Heart left ventricle (tissue), 13 donors: ENCODE measurements at regions not wholly inside any gene's neighbourhood (a gene's known extent, or its start where the extent isn't known, plus 50 kb on each side); places are given as distances from the start of the nearest gene placed in this dataset.

Experiments used
- CTCF ChIP-seq, 12 donors: fragments of 200-600 bp; sonication (generic) in 4 of 12; IDR thresholded peaks; one replicate each; pipeline versions ENCODE4 v1.5.0 to v1.8.0; 2018 to 2022; ENCODE audit warnings: antibody characterized with exemption in 12 of 12, mild to moderate bottlenecking in 5 of 12
- POLR2A ChIP-seq, 2 donors: fragments of 450-650 bp; IDR thresholded peaks; one replicate each; pipeline ENCODE4 v1.6.1; 2017; ENCODE audit warnings: antibody characterized with exemption in 2 of 2, mild to moderate bottlenecking in 2 of 2, moderate library complexity in 2 of 2
- donor health status: ischemic (EF 13 %, LVEDD 7.1; RV severe dilation, severe dysfunction).
- donor health status: DM: no; HTN: yes; CAD: no.
- donor health status: DM: no; HTN: no; CAD: no.
- donor health status: ischemic (EF 25% LVEDD 6.9; RV normal size, moderate dysfunction).
- donor health status: ischemic (EF 25% LVEDD 5.7; RV mildly dilated, moderate dysfunction).
- donor health status: ischemic (EF 35%, LVEDD 5.7; RV mildly dilated, moderate dysfunction).
- donor health status: nonischemic (EF 11% LVEDD 7.7; RV severe dilation, severe dysfunction).
- donor health status: DM: yes; HTN: yes; CAD: no.
- donor health status: PGD.
- donor health status: ischemic (EF 29% LVEDD 5.4; RV normal size, mild dysfunction).
- donor health status: nonischemic (EF 23%, LVEDD 6.1; RV moderate dilation, normal function).

- TF ChIP-seq CTCF (IDR thresholded peaks at IDR 0.05) (no peak), POLR2A (IDR thresholded peaks at IDR 0.05) (no peak)
Observed at GRCh38 chr5:85929713-85930112, 688.0 kb upstream of the COX7C start.
